ENCODE measurements at regions not wholly inside any gene's neighbourhood (a gene's known extent, or its start where the extent isn't known, plus 50 kb on each side); places are given as distances from the start of the nearest gene placed in this dataset.

GRCh38 chr1:81327103-81327710 lies 473.5 kb upstream of the ADGRL2 start:
- H3K36me3 Mint-ChIP-seq (ENCODE audit: low read depth): no peaks in the 10 kb centered on the region
- Histone ChIP-seq H3K4me1 (ENCODE audit: insufficient read depth, low read length) (no peaks in the 10 kb centered on the region), H3K9me3 (ENCODE audit: control insufficient read depth in 1 of 2, insufficient read depth in 1 of 2, low read length in 2 of 2) (peaks cover 0 to 4% of the 10 kb centered on the region in 2 experiments), H3K36me3 (ENCODE audit: insufficient read depth, low read length) (no peaks in the 10 kb centered on the region), H3K4me3 (ENCODE audit: low read length) (no peak overlapping the region), H3K27me3 (ENCODE audit: control insufficient read depth in 1 of 2, insufficient read depth in 2 of 2, low read length in 2 of 2) (no peaks in the 10 kb centered on the region), H3K27ac (ENCODE audit: low read depth in 1 of 2, low read length in 2 of 2) (no peak overlapping the region)
- POLR2A ChIA-PET: no interaction called here
- CTCF ChIA-PET: no interaction called here
- H3K4me3 Mint-ChIP-seq: no peak overlapping the region
- no peaks in the 10 kb centered on the region for H3K27me3 Mint-ChIP-seq
- TF ChIP-seq CTCF (IDR thresholded peaks at IDR 0.05): no peak
- ATAC-seq (ENCODE audit: poor library complexity) (no peak), DNase-seq (no peak)
- no peaks in the 10 kb centered on the region for H3K4me1 Mint-ChIP-seq (ENCODE audit: low read depth)
- intact Hi-C loops (cut with DNase I, micrococcal nuclease): no loop called here
- H3K9me3 Mint-ChIP-seq: no peaks in the 10 kb centered on the region
- H3K27ac Mint-ChIP-seq: no peak overlapping the region

- CTCF ChIA-PET: no interaction called here
- Mint-ChIP-seq H3K27me3 (no peaks in the 10 kb centered on the region), H3K36me3 (ENCODE audit: low read depth) (no peaks in the 10 kb centered on the region), H3K27ac (no peak overlapping the region), H3K4me1 (ENCODE audit: low read depth) (no peaks in the 10 kb centered on the region), H3K4me3 (no peak overlapping the region), H3K9me3 (no peaks in the 10 kb centered on the region)
- ATAC-seq (ENCODE audit: poor library complexity) (no peak), DNase-seq (no peak)
- POLR2A ChIA-PET: no interaction called here
- TF ChIP-seq CTCF (IDR thresholded peaks at IDR 0.05): no peak
- Histone ChIP-seq H3K4me1 (ENCODE audit: insufficient read depth, low read length) (no peaks in the 10 kb centered on the region), H3K36me3 (ENCODE audit: insufficient read depth, low read length) (no peaks in the 10 kb centered on the region), H3K27me3 (ENCODE audit: control insufficient read depth in 1 of 2, insufficient read depth in 2 of 2, low read length in 2 of 2) (no peaks in the 10 kb centered on the region), H3K27ac (ENCODE audit: low read depth in 1 of 2, low read length in 2 of 2) (no peak overlapping the region), H3K9me3 (ENCODE audit: control insufficient read depth in 1 of 2, insufficient read depth in 1 of 2, low read length in 2 of 2) (peaks cover 0 to 4% of the 10 kb centered on the region in 2 experiments), H3K4me3 (ENCODE audit: low read length) (no peak overlapping the region)
- intact Hi-C loops (cut with DNase I, micrococcal nuclease): no loop called here
Observed at GRCh38 chr1:81326212-81326611, 474.5 kb upstream of the ADGRL2 start.

- ChIA-PET CTCF (no interaction called here), POLR2A (no interaction called here)
- Histone ChIP-seq H3K36me3 (ENCODE audit: insufficient read depth, low read length) (no peaks in the 10 kb centered on the region), H3K4me3 (ENCODE audit: low read length) (no peak overlapping the region), H3K27ac (ENCODE audit: low read depth in 1 of 2, low read length in 2 of 2) (no peak overlapping the region), H3K27me3 (ENCODE audit: control insufficient read depth in 1 of 2, insufficient read depth in 2 of 2, low read length in 2 of 2) (no peaks in the 10 kb centered on the region), H3K4me1 (ENCODE audit: insufficient read depth, low read length) (no peaks in the 10 kb centered on the region), H3K9me3 (ENCODE audit: control insufficient read depth in 1 of 2, insufficient read depth in 1 of 2, low read length in 2 of 2) (peaks cover 0 to 4% of the 10 kb centered on the region in 2 experiments)
- TF ChIP-seq CTCF (IDR thresholded peaks at IDR 0.05): no peak
- Mint-ChIP-seq H3K9me3 (peaks cover under 1% of the 10 kb centered on the region), H3K4me1 (ENCODE audit: low read depth) (no peaks in the 10 kb centered on the region), H3K36me3 (ENCODE audit: low read depth) (no peaks in the 10 kb centered on the region), H3K27me3 (no peaks in the 10 kb centered on the region), H3K27ac (no peak overlapping the region), H3K4me3 (no peak overlapping the region)
- intact Hi-C loops (cut with DNase I, micrococcal nuclease): no loop called here
- no peak for ATAC-seq (ENCODE audit: poor library complexity)
- no peak for DNase-seq
Observed at GRCh38 chr1:81325397-81325796, 475.3 kb upstream of the ADGRL2 start.
